ENCODE measurements at regions not wholly inside any gene's neighbourhood (a gene's known extent, or its start where the extent isn't known, plus 50 kb on each side); places are given as distances from the start of the nearest gene placed in this dataset.

- H3K9me3 Mint-ChIP-seq (ENCODE audit: low read depth) = no peaks in the 10 kb centered on the region
- H3K27me3 Mint-ChIP-seq = no peaks in the 10 kb centered on the region
- no peaks in the 10 kb centered on the region for H3K36me3 Mint-ChIP-seq (ENCODE audit: insufficient read depth)
- H3K27ac Mint-ChIP-seq = no peak overlapping the region
- peaks cover 4% of the 10 kb centered on the region for H3K4me1 Mint-ChIP-seq (ENCODE audit: low read depth)
- TF ChIP-seq, protein P1, sequence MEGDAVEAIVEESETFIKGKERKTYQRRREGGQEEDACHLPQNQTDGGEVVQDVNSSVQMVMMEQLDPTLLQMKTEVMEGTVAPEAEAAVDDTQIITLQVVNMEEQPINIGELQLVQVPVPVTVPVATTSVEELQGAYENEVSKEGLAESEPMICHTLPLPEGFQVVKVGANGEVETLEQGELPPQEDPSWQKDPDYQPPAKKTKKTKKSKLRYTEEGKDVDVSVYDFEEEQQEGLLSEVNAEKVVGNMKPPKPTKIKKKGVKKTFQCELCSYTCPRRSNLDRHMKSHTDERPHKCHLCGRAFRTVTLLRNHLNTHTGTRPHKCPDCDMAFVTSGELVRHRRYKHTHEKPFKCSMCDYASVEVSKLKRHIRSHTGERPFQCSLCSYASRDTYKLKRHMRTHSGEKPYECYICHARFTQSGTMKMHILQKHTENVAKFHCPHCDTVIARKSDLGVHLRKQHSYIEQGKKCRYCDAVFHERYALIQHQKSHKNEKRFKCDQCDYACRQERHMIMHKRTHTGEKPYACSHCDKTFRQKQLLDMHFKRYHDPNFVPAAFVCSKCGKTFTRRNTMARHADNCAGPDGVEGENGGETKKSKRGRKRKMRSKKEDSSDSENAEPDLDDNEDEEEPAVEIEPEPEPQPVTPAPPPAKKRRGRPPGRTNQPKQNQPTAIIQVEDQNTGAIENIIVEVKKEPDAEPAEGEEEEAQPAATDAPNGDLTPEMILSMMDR (IDR thresholded peaks at IDR 0.05; ENCODE audit: unreplicated experiment) = no peak
- no peak overlapping the region for H3K4me3 Mint-ChIP-seq (ENCODE audit: low read depth)
- DNase-seq (ENCODE audit: low spot score, unreplicated experiment) = no peak
Observed at GRCh38 chr2:145688156-145688555, 1168.2 kb upstream of the ZEB2 start.

- TF ChIP-seq, protein P1 (IDR thresholded peaks at IDR 0.05; ENCODE audit: unreplicated experiment) = no peak
- H3K27me3 Mint-ChIP-seq = no peaks in the 10 kb centered on the region
- H3K4me1 Mint-ChIP-seq (ENCODE audit: low read depth) = peaks cover 4% of the 10 kb centered on the region
- H3K27ac Mint-ChIP-seq = no peak overlapping the region
- no peak overlapping the region for H3K4me3 Mint-ChIP-seq (ENCODE audit: low read depth)
- no peaks in the 10 kb centered on the region for H3K36me3 Mint-ChIP-seq (ENCODE audit: insufficient read depth)
- DNase-seq (ENCODE audit: low spot score, unreplicated experiment) = no peak
- H3K9me3 Mint-ChIP-seq (ENCODE audit: low read depth) = no peaks in the 10 kb centered on the region
Observed at GRCh38 chr2:145687442-145688134, 1167.7 kb upstream of the ZEB2 start.

GRCh38 chr2:145685383-145686050 is 1165.6 kb upstream of the ZEB2 start:
- no peak overlapping the region for H3K4me3 Mint-ChIP-seq (ENCODE audit: low read depth)
- no peak for DNase-seq (ENCODE audit: low spot score, unreplicated experiment)
- H3K27me3 Mint-ChIP-seq = no peaks in the 10 kb centered on the region
- H3K9me3 Mint-ChIP-seq (ENCODE audit: low read depth) = no peaks in the 10 kb centered on the region
- H3K4me1 Mint-ChIP-seq (ENCODE audit: low read depth) = peaks cover 4% of the 10 kb centered on the region
- H3K36me3 Mint-ChIP-seq (ENCODE audit: insufficient read depth) = no peaks in the 10 kb centered on the region
- TF ChIP-seq, protein P1 (IDR thresholded peaks at IDR 0.05; ENCODE audit: unreplicated experiment) = no peak
- H3K27ac Mint-ChIP-seq = no peak overlapping the region

DNA sequence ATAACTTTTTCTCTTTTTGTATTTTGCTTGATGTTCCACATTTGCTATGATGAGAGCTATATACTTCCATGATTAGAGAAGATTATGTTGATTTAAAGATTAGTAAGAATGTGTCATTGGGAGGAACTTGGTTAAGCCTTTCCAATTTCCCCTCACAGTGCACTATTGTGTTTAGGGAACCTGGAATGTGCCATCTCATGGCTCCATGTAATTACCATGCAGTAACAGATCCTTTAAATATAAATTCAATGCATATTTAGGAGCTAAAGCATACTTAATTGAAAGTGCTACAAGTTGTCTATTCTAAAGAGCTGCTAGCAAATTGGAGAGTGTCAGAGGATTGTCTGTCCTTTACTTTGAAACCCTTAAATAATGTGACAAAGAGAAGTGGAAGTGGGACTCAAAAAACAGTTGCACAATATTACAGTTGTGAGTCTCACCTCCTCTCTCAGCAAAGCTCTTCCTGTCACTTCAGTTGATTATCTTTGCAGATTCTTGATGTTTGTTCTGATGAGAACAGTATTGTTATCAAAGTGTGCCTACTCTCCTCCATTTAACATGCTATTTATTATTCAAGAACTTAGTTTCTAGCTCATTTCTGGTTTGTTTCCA is 1162.7 kb upstream of the ZEB2 start:
- Mint-ChIP-seq H3K27me3 (no peaks in the 10 kb centered on the region), H3K36me3 (ENCODE audit: insufficient read depth) (no peaks in the 10 kb centered on the region), H3K9me3 (ENCODE audit: low read depth) (no peaks in the 10 kb centered on the region), H3K4me3 (ENCODE audit: low read depth) (no peak overlapping the region), H3K4me1 (ENCODE audit: low read depth) (no peaks in the 10 kb centered on the region), H3K27ac (no peak overlapping the region)
- DNase-seq (ENCODE audit: low spot score, unreplicated experiment) = no peak
- TF ChIP-seq, protein P1 (IDR thresholded peaks at IDR 0.05; ENCODE audit: unreplicated experiment) = no peak

- H3K4me1 Mint-ChIP-seq (ENCODE audit: low read depth) = no peaks in the 10 kb centered on the region
- H3K27ac Mint-ChIP-seq = no peak overlapping the region
- H3K27me3 Mint-ChIP-seq = no peaks in the 10 kb centered on the region
- TF ChIP-seq, protein P1 (IDR thresholded peaks at IDR 0.05; ENCODE audit: unreplicated experiment) = no peak
- peaks cover 3% of the 10 kb centered on the region for H3K9me3 Mint-ChIP-seq (ENCODE audit: low read depth)
- H3K36me3 Mint-ChIP-seq (ENCODE audit: insufficient read depth) = no peaks in the 10 kb centered on the region
- DNase-seq (ENCODE audit: low spot score, unreplicated experiment) = no peak
- H3K4me3 Mint-ChIP-seq (ENCODE audit: low read depth) = no peak overlapping the region
Observed at GRCh38 chr2:145680276-145680675, 1160.4 kb upstream of the ZEB2 start.

All from progenitor cell of endocrine pancreas (in vitro differentiated cells).